H1 (cell line): ENCODE measurements at regions not wholly inside any gene's neighbourhood (a gene's known extent, or its start where the extent isn't known, plus 50 kb on each side); places are given as distances from the start of the nearest gene placed in this dataset.

Experiments
- CTCF ChIA-PET: fragments of 300-600 bp; sonication (Branson Sonifier 250); formaldehyde crosslinking; loops from one replicate; lab custom pipeline; 2021; ENCODE audit not compliant: partially characterized antibody; lab: Charles Lee
- POLR2A ChIA-PET: fragments of 300-600 bp; sonication (Branson Sonifier 250); formaldehyde crosslinking; loops from one replicate; lab custom pipeline; 2021; ENCODE audit warnings: inconsistent platforms; ENCODE audit not compliant: partially characterized antibody; lab: Charles Lee
- DNase-seq, 2 experiments: peaks; one replicate each; pipeline versions ENCODE4 v3.0.0 to v3.0.0-alpha.2; 2010 to 2022; ENCODE audit warnings: low spot score in 2 of 2, low read depth in 1 of 2, mixed read lengths in 1 of 2
- FAIRE-seq: peaks from 2 replicates; lab custom pipeline; 2011; peaks lifted over from hg19 to GRCh38; lab: Jason Lieb, UNC
- H2AFZ ChIP-seq: 2 replicates; pipeline ENCODE4 v1.8.1; 2012; ENCODE audit warnings: low read length, inconsistent platforms
- H2AK5ac ChIP-seq: 2 replicates; pipeline ENCODE4 v1.6.1; 2013; ENCODE audit warnings: low read depth, low read length
- H2BK120ac ChIP-seq: replicated peaks from 2 replicates; pipeline ENCODE3; 2013; ENCODE audit warnings: low read depth, low read length, inconsistent platforms
- H2BK12ac ChIP-seq: 2 replicates; pipeline ENCODE4 v1.6.1; 2013; ENCODE audit warnings: low read depth, low read length
- H2BK15ac ChIP-seq: 2 replicates; pipeline ENCODE4 v1.6.1; 2013; ENCODE audit warnings: low read length
- H2BK20ac ChIP-seq: 2 replicates; pipeline ENCODE4 v1.6.1; 2013; ENCODE audit warnings: low read length
- H2BK5ac ChIP-seq: 2 replicates; pipeline ENCODE4 v1.6.1; 2013; ENCODE audit warnings: low read depth, low read length
- H3K14ac ChIP-seq: 2 replicates; pipeline ENCODE4 v1.6.1; 2013; ENCODE audit warnings: inconsistent platforms; ENCODE audit not compliant: insufficient read length
- H3K18ac ChIP-seq: 2 replicates; pipeline ENCODE4 v1.6.1; 2013; ENCODE audit warnings: low read length; ENCODE audit errors: extremely low read depth
- H3K23ac ChIP-seq: 2 replicates; pipeline ENCODE4 v1.6.1; 2013; ENCODE audit warnings: inconsistent platforms; ENCODE audit not compliant: insufficient read length
- H3K23me2 ChIP-seq: 2 replicates; pipeline ENCODE4 v1.6.1; 2013; ENCODE audit warnings: low read depth, low read length
- H3K27ac ChIP-seq: 2 replicates; pipeline ENCODE4 v1.6.1; 2011; ENCODE audit warnings: low read depth, low read length, inconsistent platforms
- H3K27me3 ChIP-seq, 4 experiments: replicated peaks in 1 of 4; 1 replicate in 1 of 4; 2 replicates in 3 of 4; pipeline versions ENCODE4 v1.6.1 to v1.8.1; 2011 to 2013; ENCODE audit warnings: low read length in 3 of 4, mild to moderate bottlenecking in 3 of 4, inconsistent platforms in 2 of 4, mixed read lengths in 2 of 4, moderate library complexity in 1 of 4; ENCODE audit not compliant: control insufficient read depth in 3 of 4, insufficient read depth in 3 of 4; ENCODE audit errors: extremely low read depth in 1 of 4
- H3K36me3 ChIP-seq, 4 experiments: 2 replicates each; pipeline versions ENCODE4 v1.6.1 to v1.8.1; 2011 to 2013; ENCODE audit warnings: mild to moderate bottlenecking in 4 of 4, low read length in 3 of 4, moderate library complexity in 2 of 4, control low read depth in 1 of 4, inconsistent platforms in 1 of 4; ENCODE audit not compliant: insufficient read depth in 4 of 4, control insufficient read depth in 2 of 4
- H3K4ac ChIP-seq: replicated peaks from 2 replicates; pipeline ENCODE3; 2013; ENCODE audit warnings: low read length, low read depth, mixed read lengths, inconsistent platforms; ENCODE audit not compliant: insufficient read length
- H3K4me1 ChIP-seq, 4 experiments: replicated peaks in 1 of 4; 1 replicate in 1 of 4; 2 replicates in 3 of 4; pipeline versions ENCODE4 v1.6.1 to v1.8.1; 2011 to 2013; ENCODE audit warnings: low read length in 3 of 4, inconsistent platforms in 2 of 4, mixed read lengths in 1 of 4; ENCODE audit not compliant: insufficient read depth in 4 of 4, control insufficient read depth in 3 of 4
- H3K4me2 ChIP-seq, 2 experiments: 2 replicates each; pipeline versions ENCODE4 v1.6.1 to v1.8.1; 2011 to 2013; ENCODE audit warnings: low read depth in 2 of 2, low read length in 2 of 2, control low read depth in 1 of 2, inconsistent platforms in 1 of 2, mild to moderate bottlenecking in 1 of 2; ENCODE audit not compliant: insufficient read depth in 1 of 2
- H3K4me3 ChIP-seq, 4 experiments: fragments of 200-600, 300-600 bp in 1 of 4; sonication (generic), shearing (Covaris generic), sonication (Bioruptor Twin) in 1 of 4; 2 replicates each; pipeline versions ENCODE4 v1.5.1 to v1.8.1; 2011 to 2016; ENCODE audit warnings: low read length in 4 of 4, low read depth in 3 of 4, control low read depth in 2 of 4, inconsistent platforms in 2 of 4, mild to moderate bottlenecking in 2 of 4, mixed read lengths in 1 of 4, moderate library complexity in 1 of 4; ENCODE audit not compliant: insufficient read depth in 2 of 4; ENCODE audit errors: extremely low read depth in 1 of 4
- H3K56ac ChIP-seq: replicated peaks from 2 replicates; pipeline ENCODE3; 2013; ENCODE audit warnings: low read depth, mild to moderate bottlenecking, mixed read lengths, low read length, inconsistent platforms; ENCODE audit not compliant: insufficient read length
- H3K79me1 ChIP-seq: 2 replicates; pipeline ENCODE4 v1.6.1; 2013; ENCODE audit warnings: low read depth, low read length, control low read depth
- H3K79me2 ChIP-seq, 2 experiments: 2 replicates each; pipeline versions ENCODE4 v1.6.1 to v1.8.1; 2012 to 2013; ENCODE audit warnings: low read length in 2 of 2, mild to moderate bottlenecking in 2 of 2, inconsistent platforms in 1 of 2; ENCODE audit not compliant: insufficient read depth in 2 of 2, control insufficient read depth in 1 of 2
- H3K9ac ChIP-seq, 4 experiments: replicated peaks in 1 of 4; 1 replicate in 1 of 4; 2 replicates in 3 of 4; pipeline versions ENCODE4 v1.6.1 to v1.8.1; 2011 to 2013; ENCODE audit warnings: low read depth in 3 of 4, low read length in 3 of 4, control low read depth in 2 of 4, mild to moderate bottlenecking in 2 of 4, moderate library complexity in 2 of 4, inconsistent platforms in 1 of 4; ENCODE audit errors: extremely low read depth in 1 of 4
- H3K9me3 ChIP-seq, 2 experiments: 2 replicates each; pipeline versions ENCODE4 v1.6.1 to v1.8.1; 2012 to 2013; ENCODE audit warnings: mild to moderate bottlenecking in 2 of 2, moderate library complexity in 2 of 2, control low read depth in 1 of 2, inconsistent platforms in 1 of 2, low read depth in 1 of 2, low read length in 1 of 2, mixed read lengths in 1 of 2; ENCODE audit not compliant: insufficient read depth in 2 of 2
- H4K20me1 ChIP-seq, 2 experiments: replicated peaks in 1 of 2; 2 replicates each; pipeline versions ENCODE3 to v1.8.1; 2011 to 2013; ENCODE audit warnings: inconsistent platforms in 2 of 2, low read length in 2 of 2, mild to moderate bottlenecking in 1 of 2; ENCODE audit not compliant: insufficient read depth in 2 of 2, control insufficient read depth in 1 of 2
- H4K5ac ChIP-seq: 2 replicates; pipeline ENCODE4 v1.6.1; 2013; ENCODE audit warnings: low read length, low read depth, mixed read lengths, inconsistent platforms; ENCODE audit not compliant: insufficient read length
- H4K8ac ChIP-seq: 2 replicates; pipeline ENCODE4 v1.8.0; 2013; ENCODE audit warnings: mild to moderate bottlenecking, moderate library complexity, low read length, inconsistent platforms; ENCODE audit not compliant: insufficient read depth; ENCODE audit errors: extremely low read depth
- H4K91ac ChIP-seq: replicated peaks from 2 replicates; pipeline ENCODE3; 2013; ENCODE audit warnings: low read length, mixed read lengths, inconsistent platforms; ENCODE audit not compliant: insufficient read length
- CREB1 ChIP-seq: IDR thresholded peaks from 2 replicates; pipeline ENCODE4 v1.6.1; 2012; ENCODE audit warnings: inconsistent platforms
- KDM4A ChIP-seq: IDR thresholded peaks from one replicate; pipeline ENCODE4 v1.7.1; 2012; ENCODE audit warnings: low read depth, mild to moderate bottlenecking, moderate library complexity, low read length, inconsistent platforms; ENCODE audit not compliant: severe bottlenecking
- WGBS, 2 experiments: shearing (Covaris generic) in 1 of 2; methylation state at CpG; one replicate each; pipeline versions ENCODE4 v1.1.6 to v1.1.7; 2013 to 2015; ENCODE audit warnings: low lambda C conversion rate in 2 of 2, mixed read lengths in 2 of 2, inconsistent platforms in 1 of 2, low coverage in 1 of 2, missing lambda C conversion rate in 1 of 2; ENCODE audit not compliant: insufficient replicate concordance in 2 of 2, insufficient coverage in 1 of 2, insufficient read length in 1 of 2; ENCODE audit errors: extremely low coverage in 1 of 2, missing lambda C conversion rate in 1 of 2; 5-methylcytosine and 5-hydroxymethylcytosine counted together

- Histone ChIP-seq H3K79me2 (no peaks in the 10 kb centered on the region), H3K4me3 (no peak overlapping the region), H4K5ac (no peak overlapping the region), H3K9me3 (no peaks in the 10 kb centered on the region), H2BK20ac (no peak overlapping the region), H3K27ac (no peak overlapping the region), H3K18ac (no peak overlapping the region), H3K56ac (no peak overlapping the region), H4K20me1 (no peaks in the 10 kb centered on the region), H2AFZ (no peak overlapping the region), H3K79me1 (no peaks in the 10 kb centered on the region), H4K91ac (no peak overlapping the region), H3K14ac (no peak overlapping the region)
- TF ChIP-seq KDM4A (no peak), CREB1 (no peak)
- TF ChIP-seq, all 59 proteins: peak for 0
- CTCF ChIA-PET, result no interaction called here
- DNase-seq, result no peak
- H2AK5ac ChIP-seq, result no peak overlapping the region
- FAIRE-seq, result no peak
- no peak overlapping the region for H3K4ac ChIP-seq
- no peaks in the 10 kb centered on the region for H3K23me2 ChIP-seq
- H4K8ac ChIP-seq, result no peak overlapping the region
- H2BK5ac ChIP-seq, result no peak overlapping the region
- H3K27me3 ChIP-seq, result no peaks in the 10 kb centered on the region
- H3K4me2 ChIP-seq, result no peak overlapping the region
- no peak overlapping the region for H2BK15ac ChIP-seq
- no peak overlapping the region for H3K9ac ChIP-seq
- no peaks in the 10 kb centered on the region for H3K36me3 ChIP-seq
- no peak overlapping the region for H2BK120ac ChIP-seq
- no peak overlapping the region for H3K23ac ChIP-seq
- H2BK12ac ChIP-seq, result no peak overlapping the region
- POLR2A ChIA-PET, result no interaction called here
- H3K4me1 ChIP-seq, result no peaks in the 10 kb centered on the region
- 93% methylated on average over 3 of the region's 3 CpGs; no CpG with 5 or more reads in 1 of the 2 experiments for WGBS, 2 experiments
Measured at GRCh38 chr2:51918113-51918512, 886.2 kb upstream of the NRXN1 start.
